ENCODE measurements at regions not wholly inside any gene's neighbourhood (a gene's known extent, or its start where the extent isn't known, plus 50 kb on each side); places are given as distances from the start of the nearest gene placed in this dataset.

DNA sequence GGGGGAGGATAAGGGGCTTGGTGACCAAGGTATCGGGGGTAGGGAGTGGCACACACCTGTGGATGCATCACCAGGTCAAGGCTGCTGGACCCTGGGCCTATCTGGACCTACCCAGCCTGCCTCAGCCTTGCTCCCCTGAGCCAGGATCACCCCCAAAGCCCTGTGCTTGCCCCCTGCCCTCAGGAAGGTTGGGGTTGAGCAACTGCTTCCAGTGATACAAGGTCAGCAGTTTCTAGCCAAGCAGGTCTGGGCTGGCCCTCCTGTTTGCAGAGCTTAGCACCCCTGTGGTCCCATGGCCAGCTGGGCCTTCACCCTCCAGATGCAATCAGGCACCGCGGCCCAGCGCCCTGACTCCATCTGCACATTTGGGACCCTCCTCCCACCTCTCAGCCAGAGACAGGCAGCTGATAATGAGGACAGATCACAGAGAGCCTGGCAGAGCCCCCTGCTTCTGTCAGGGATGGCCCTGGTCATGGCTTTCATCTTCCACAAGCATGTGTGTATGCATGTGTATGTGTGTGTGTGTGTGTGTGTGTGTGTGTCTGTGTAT lies 154.6 kb downstream of the TFCP2L1 start:
- intact Hi-C loops (cut with micrococcal nuclease): no loop called here
- H3K36me3 ChIP-seq: no peaks in the 10 kb centered on the region
- H3K4me3 ChIP-seq: no peak overlapping the region
- no peaks in the 10 kb centered on the region for H3K4me1 ChIP-seq
- H3K9me3 ChIP-seq (replicated peaks): no peaks in the 10 kb centered on the region
- TF ChIP-seq, protein P1, sequence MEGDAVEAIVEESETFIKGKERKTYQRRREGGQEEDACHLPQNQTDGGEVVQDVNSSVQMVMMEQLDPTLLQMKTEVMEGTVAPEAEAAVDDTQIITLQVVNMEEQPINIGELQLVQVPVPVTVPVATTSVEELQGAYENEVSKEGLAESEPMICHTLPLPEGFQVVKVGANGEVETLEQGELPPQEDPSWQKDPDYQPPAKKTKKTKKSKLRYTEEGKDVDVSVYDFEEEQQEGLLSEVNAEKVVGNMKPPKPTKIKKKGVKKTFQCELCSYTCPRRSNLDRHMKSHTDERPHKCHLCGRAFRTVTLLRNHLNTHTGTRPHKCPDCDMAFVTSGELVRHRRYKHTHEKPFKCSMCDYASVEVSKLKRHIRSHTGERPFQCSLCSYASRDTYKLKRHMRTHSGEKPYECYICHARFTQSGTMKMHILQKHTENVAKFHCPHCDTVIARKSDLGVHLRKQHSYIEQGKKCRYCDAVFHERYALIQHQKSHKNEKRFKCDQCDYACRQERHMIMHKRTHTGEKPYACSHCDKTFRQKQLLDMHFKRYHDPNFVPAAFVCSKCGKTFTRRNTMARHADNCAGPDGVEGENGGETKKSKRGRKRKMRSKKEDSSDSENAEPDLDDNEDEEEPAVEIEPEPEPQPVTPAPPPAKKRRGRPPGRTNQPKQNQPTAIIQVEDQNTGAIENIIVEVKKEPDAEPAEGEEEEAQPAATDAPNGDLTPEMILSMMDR (IDR thresholded peaks at IDR 0.05; ENCODE audit: borderline replicate concordance): no peak
- no peak overlapping the region for H3K27ac ChIP-seq (replicated peaks)
- H3K27me3 ChIP-seq (ENCODE audit: low read depth): peaks cover 13% of the 10 kb centered on the region
- DNase-seq: no peak

DNA sequence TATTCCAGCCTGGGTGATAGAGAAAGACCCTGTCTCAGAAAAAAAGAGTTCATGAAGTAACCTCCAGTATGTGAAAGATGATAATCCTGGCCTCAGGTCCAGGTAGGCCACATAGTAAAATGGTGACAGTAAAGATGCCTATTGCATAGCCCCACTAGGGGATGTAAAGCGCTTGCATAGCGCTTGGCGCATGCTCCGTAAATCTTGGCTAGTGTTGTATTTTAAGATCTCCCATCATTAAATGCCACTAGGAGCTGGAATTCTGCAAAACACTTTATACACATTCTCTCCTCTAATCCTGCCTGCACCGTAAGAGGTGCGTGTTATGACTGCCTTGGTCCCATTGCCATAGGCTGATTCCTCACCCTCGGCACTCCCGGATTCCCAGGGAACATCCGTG lies 153.6 kb downstream of the TFCP2L1 start:
- Histone ChIP-seq H3K4me1 (no peaks in the 10 kb centered on the region), H3K36me3 (no peaks in the 10 kb centered on the region), H3K27ac (replicated peaks) (no peak overlapping the region), H3K9me3 (replicated peaks) (no peaks in the 10 kb centered on the region), H3K27me3 (ENCODE audit: low read depth) (peaks cover 13% of the 10 kb centered on the region), H3K4me3 (no peak overlapping the region)
- intact Hi-C loops (cut with micrococcal nuclease): no loop called here
- TF ChIP-seq, protein P1 (IDR thresholded peaks at IDR 0.05; ENCODE audit: borderline replicate concordance): no peak
- no peak for DNase-seq

DNA sequence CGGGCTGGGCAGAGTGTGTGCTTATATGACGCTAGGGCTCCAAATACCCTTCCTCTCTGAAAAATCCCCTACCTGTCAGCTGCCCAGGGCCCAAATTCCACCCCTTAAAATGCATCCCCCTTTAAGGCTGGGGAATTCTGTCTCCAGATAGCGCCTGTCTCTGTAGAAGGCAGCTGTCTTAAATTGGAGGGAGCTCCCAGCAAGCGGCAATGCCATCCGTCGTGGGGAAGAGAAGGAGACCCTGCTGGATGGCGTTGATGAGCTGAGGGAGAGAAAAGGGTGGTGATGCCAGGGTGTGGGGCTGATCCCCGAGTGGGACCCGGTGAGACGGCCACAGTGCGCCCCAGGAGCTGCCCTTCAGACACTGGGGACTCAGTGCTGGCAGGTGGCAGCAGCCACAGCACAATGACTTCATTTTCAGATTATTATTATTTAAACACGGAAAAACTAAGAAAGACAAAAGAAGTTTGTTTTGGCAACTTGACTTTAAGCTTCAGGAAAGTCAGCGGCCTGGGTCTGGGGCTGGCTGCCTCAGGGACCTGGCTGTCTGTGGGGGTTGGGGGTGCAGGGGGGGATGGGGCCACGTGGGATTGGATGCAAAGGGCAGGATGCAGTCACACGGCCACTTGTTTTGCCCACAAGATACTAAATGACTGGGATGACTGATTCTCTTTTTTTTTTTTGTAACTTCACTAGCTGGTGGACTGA lies 152.8 kb downstream of the TFCP2L1 start:
- no peak overlapping the region for H3K4me3 ChIP-seq
- TF ChIP-seq, protein P1 (IDR thresholded peaks at IDR 0.05; ENCODE audit: borderline replicate concordance): no peak

DNA sequence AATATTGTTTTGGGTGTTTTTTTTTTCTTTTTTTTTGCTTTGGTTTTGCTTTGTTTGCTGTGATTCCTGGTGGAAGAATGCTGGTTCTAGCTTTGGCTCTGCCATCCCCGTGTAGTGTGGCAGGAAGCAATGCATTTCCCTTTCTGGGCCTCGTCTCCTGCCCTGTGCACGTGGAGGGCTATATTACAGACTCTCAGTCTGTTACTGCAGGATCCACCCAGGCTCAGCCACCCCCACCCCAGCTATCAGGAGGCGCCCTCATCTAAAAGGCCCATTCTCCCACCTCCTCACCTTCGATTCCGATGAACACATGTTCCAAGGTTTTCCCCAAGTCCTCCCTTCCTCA lies 152.3 kb downstream of the TFCP2L1 start:
- no peaks in the 10 kb centered on the region for H3K36me3 ChIP-seq
- H3K4me3 ChIP-seq: no peak overlapping the region
- intact Hi-C loops (cut with micrococcal nuclease): no loop called here
- H3K9me3 ChIP-seq (replicated peaks): no peaks in the 10 kb centered on the region
- no peak for DNase-seq
- no peaks in the 10 kb centered on the region for H3K4me1 ChIP-seq
- peaks cover 11% of the 10 kb centered on the region for H3K27me3 ChIP-seq (ENCODE audit: low read depth)
- no peak overlapping the region for H3K27ac ChIP-seq (replicated peaks)
- TF ChIP-seq, protein P1 (IDR thresholded peaks at IDR 0.05; ENCODE audit: borderline replicate concordance): no peak

More for the DNA sequence above, 152.8 kb downstream of the TFCP2L1 start:
- Histone ChIP-seq H3K4me1 (no peaks in the 10 kb centered on the region), H3K27me3 (ENCODE audit: low read depth) (peaks cover 13% of the 10 kb centered on the region), H3K9me3 (replicated peaks) (no peaks in the 10 kb centered on the region), H3K27ac (replicated peaks) (no peak overlapping the region), H3K36me3 (no peaks in the 10 kb centered on the region)
- DNase-seq: no peak
- intact Hi-C loops (cut with micrococcal nuclease): no loop called here

DNA sequence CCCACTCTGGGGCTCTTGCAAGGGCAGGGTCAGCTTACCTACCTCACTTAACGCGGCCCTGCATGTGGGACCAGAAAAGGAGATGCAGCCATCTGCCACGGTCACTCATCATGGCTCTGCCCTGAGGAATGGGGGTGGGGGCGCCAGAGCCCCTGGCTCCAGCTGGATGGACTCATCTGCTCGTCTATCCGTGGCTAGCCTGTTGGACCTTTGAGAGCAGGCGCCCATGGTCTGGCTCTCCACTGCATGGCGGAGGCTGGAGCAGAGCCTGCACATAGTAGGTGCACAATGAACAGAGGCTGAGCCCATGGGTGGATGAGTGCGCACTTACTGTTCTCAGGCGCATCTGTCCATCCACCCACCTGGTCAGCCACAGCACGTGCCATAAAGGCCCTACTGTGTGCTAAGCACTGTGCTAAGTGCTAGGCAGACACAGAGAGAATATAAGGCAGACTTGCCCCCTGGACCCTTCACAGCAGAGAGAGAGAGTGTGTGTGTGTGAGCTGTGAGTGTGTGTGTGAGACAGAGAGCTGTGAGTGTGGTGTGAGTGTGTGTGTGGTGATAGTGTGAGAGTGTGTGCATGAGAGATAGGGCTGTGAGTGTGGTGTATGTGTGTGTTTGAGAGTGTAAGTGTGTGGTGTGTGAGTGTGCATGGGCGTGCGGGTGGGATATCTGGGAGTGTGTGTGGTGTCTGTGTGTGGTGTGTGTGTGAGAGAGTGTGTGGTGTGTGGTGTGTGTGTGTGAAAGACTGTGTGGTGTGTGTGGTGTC lies 151.3 kb downstream of the TFCP2L1 start:
- no peaks in the 10 kb centered on the region for H3K4me1 ChIP-seq
- peaks cover 8% of the 10 kb centered on the region for H3K27me3 ChIP-seq (ENCODE audit: low read depth)
- intact Hi-C loops (cut with micrococcal nuclease): no loop called here
- H3K36me3 ChIP-seq: no peaks in the 10 kb centered on the region
- DNase-seq: no peak
- TF ChIP-seq, protein P1 (IDR thresholded peaks at IDR 0.05; ENCODE audit: borderline replicate concordance): no peak
- H3K27ac ChIP-seq (replicated peaks): no peak overlapping the region
- no peak overlapping the region for H3K4me3 ChIP-seq
- H3K9me3 ChIP-seq (replicated peaks): no peaks in the 10 kb centered on the region

Measured in left ventricle myocardium inferior (tissue), 1 donor.